ENCODE measurements at regions not wholly inside any gene's neighbourhood (a gene's known extent, or its start where the extent isn't known, plus 50 kb on each side); places are given as distances from the start of the nearest gene placed in this dataset.

DNA sequence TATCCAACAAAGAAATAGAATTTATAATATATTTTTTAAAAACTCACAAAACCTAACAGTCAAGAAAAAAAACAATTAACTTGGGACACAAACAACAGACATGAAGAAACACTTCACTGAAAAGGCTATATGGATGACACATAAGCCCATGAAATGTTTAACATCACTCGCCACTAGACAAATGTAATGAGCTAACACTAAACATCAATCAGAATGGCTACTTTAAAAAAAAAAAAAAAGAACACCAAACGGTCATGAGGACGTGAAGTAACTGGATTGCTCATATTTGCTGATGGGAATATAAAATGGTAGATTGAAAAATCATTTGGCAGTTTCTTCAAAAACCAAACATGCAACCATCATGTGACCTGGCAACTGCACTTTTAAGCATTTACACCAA is 97.3 kb upstream of the RGPD4 start:
- Histone ChIP-seq H2BK20ac (ENCODE audit: low read depth, low read length, poor library complexity, severe bottlenecking) (no peak overlapping the region), H2AFZ (ENCODE audit: low read length) (no peak overlapping the region), H3K4me2 (ENCODE audit: insufficient read depth, insufficient read length, low read length) (no peak overlapping the region), H3K18ac (ENCODE audit: insufficient read length, low read depth, low read length) (no peak overlapping the region), H3K9me3 (ENCODE audit: control insufficient read depth, low read depth, low read length) (no peaks in the 10 kb centered on the region), H3K14ac (ENCODE audit: insufficient read depth, low read length) (no peak overlapping the region), H4K8ac (replicated peaks; ENCODE audit: insufficient read length, low read depth, low read length) (no peak overlapping the region), H4K20me1 (ENCODE audit: control insufficient read depth, insufficient read depth, insufficient read length) (no peaks in the 10 kb centered on the region), H3K23ac (ENCODE audit: insufficient read length, low read depth, low read length) (no peak overlapping the region), H3K4me1 (ENCODE audit: insufficient read depth, low read length) (no peaks in the 10 kb centered on the region), H3K27me3 (ENCODE audit: insufficient read depth, low read length) (no peaks in the 10 kb centered on the region), H2BK15ac (ENCODE audit: low read depth, low read length) (no peak overlapping the region), H2BK5ac (ENCODE audit: insufficient read length, low read length) (no peak overlapping the region), H3K4ac (ENCODE audit: low read depth, low read length) (no peak overlapping the region), H4K5ac (ENCODE audit: insufficient read length, low read depth, low read length) (no peak overlapping the region), H2BK12ac (ENCODE audit: insufficient read length, low read depth, low read length) (no peak overlapping the region), H3K79me1 (ENCODE audit: insufficient read depth, low read depth, low read length, poor library complexity, severe bottlenecking) (no peaks in the 10 kb centered on the region), H2BK120ac (ENCODE audit: low read depth, low read length, poor library complexity, severe bottlenecking) (no peak overlapping the region), H3K56ac (ENCODE audit: insufficient read length, low read depth, low read length) (no peak overlapping the region), H3K27ac (ENCODE audit: insufficient read length, low read depth, low read length) (no peak overlapping the region), H3K9ac (ENCODE audit: extremely low read depth, insufficient read length, low read length) (no peak overlapping the region), H3T11ph (ENCODE audit: low read length) (no peak overlapping the region), H3K23me2 (ENCODE audit: insufficient read length, low read depth, low read length, poor library complexity, severe bottlenecking) (no peaks in the 10 kb centered on the region), H2AK5ac (ENCODE audit: insufficient read length, low read length) (no peak overlapping the region), H3K79me2 (ENCODE audit: insufficient read depth, low read length) (no peaks in the 10 kb centered on the region), H4K91ac (ENCODE audit: insufficient read length, low read depth, low read length) (no peak overlapping the region)
- TF ChIP-seq, protein P1, sequence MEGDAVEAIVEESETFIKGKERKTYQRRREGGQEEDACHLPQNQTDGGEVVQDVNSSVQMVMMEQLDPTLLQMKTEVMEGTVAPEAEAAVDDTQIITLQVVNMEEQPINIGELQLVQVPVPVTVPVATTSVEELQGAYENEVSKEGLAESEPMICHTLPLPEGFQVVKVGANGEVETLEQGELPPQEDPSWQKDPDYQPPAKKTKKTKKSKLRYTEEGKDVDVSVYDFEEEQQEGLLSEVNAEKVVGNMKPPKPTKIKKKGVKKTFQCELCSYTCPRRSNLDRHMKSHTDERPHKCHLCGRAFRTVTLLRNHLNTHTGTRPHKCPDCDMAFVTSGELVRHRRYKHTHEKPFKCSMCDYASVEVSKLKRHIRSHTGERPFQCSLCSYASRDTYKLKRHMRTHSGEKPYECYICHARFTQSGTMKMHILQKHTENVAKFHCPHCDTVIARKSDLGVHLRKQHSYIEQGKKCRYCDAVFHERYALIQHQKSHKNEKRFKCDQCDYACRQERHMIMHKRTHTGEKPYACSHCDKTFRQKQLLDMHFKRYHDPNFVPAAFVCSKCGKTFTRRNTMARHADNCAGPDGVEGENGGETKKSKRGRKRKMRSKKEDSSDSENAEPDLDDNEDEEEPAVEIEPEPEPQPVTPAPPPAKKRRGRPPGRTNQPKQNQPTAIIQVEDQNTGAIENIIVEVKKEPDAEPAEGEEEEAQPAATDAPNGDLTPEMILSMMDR (conservative IDR thresholded peaks at IDR 0.05), result no peak
- peaks cover 0 to 3% (median 0%) of the 10 kb centered on the region in 3 experiments; a peak in 1 of 7 replicates for H3K36me3 Mint-ChIP-seq (ENCODE audit: insufficient read depth in 1 of 3, low read depth in 3 of 3)
- H3K4me1 Mint-ChIP-seq, result no peaks in the 10 kb centered on the region
- H3K4me3 Mint-ChIP-seq, result no peak overlapping the region
- H3K27me3 Mint-ChIP-seq (ENCODE audit: low read depth), result no peaks in the 10 kb centered on the region
- peaks cover 0 to 5% of the 10 kb centered on the region in 2 experiments; a peak in 1 of 5 replicates for H3K9me3 Mint-ChIP-seq
- no CpG with 5 or more reads among the region's 3 CpGs for WGBS (ENCODE audit: extremely low coverage, insufficient read length, low lambda C conversion rate)
- no peak for DNase-seq
- no peak overlapping the region for H3K27ac Mint-ChIP-seq

Measured in H9 (cell line).